Activated CD4-positive, alpha-beta T cell treated with anti-CD3 and anti-CD28 coated beads for 4 hours (primary cell): ENCODE measurements at regions not wholly inside any gene's neighbourhood (a gene's known extent, or its start where the extent isn't known, plus 50 kb on each side); places are given as distances from the start of the nearest gene placed in this dataset.

Source experiments
- DNase-seq, 2 donors: peaks; one replicate each; pipeline ENCODE4 v3.0.0-alpha.2; 2020

DNA sequence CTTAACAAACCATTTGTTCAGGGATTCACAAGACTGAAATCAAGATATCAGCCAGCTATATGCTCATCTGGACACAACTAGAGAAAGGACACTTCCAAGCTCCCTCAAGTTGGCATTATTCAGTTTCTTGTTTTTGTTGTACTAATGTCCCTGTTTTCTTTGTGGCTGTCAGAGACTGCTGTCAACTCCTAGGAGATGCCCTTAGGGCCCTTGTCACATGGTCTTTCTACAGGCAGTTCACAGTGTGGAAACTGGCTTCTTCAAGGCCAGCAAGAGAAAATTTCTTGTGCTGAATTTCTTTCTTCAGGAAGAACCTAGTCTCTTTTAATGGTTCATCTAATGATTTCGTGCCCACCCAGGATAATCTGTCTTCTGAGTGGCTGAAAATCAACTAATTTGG, 677.2 kb upstream of the MAN1A1 start:
- no peak for DNase-seq

DNA sequence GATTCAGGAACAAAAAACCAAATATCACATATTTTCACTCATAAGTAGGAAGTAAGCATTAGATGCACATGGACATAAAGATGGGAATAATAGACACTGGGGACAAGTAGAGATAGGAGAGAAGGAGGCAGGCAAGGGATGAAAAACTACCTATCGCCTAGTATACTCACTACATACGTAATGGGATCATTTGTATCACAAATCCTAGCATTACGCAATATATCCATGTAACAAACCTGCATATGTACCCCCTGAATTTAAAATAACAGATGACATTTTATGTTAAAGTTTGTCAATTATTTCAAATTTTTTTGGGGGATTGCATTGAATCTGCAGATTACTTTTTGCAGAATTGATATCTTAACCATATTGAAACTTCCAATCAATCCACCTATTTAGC, 660.5 kb upstream of the MAN1A1 start:
- DNase-seq = no peak

DNA sequence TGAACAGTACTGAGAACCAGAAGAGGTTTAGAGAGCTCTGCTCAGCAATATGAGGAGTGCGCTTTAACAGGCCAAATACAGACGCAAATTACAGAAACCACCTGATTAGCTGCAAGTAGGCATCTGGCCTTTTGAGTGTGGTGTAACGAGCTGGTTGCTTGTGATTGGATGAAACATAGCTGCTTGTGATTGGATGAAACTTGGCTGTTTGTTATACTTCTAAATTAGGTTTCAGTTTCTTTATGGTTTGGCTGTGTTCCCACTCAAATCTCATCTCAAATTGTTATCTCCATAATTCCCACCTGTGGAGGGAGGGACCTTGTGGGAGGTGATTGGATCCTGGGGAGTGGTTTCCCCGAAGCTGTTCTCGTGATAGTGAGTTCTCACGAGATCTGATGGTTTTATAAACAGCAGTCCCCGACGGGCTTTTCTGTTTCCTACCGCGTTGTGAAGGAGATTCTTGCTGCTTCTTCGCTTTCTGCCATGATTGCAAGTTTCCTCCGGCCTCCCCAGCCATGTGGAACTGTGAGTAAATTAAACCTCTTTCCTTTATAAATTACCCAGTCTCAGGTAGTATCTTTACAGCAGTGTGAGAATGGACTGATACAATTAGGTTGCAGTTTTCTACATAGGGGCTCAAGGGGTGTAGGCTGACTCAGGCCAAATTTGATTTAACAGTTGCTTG, 655.9 kb upstream of the MAN1A1 start:
- DNase-seq = no peak

GRCh38 chr6:119986934-119987549, 637.5 kb upstream of the MAN1A1 start:
- DNase-seq = no peak

- DNase-seq = no peak
These were observed 636.6 kb upstream of the MAN1A1 start for GRCh38 chr6:119985952-119986736.

GRCh38 chr6:119980802-119981201, 631.2 kb upstream of the MAN1A1 start:
- DNase-seq = no peak

DNA sequence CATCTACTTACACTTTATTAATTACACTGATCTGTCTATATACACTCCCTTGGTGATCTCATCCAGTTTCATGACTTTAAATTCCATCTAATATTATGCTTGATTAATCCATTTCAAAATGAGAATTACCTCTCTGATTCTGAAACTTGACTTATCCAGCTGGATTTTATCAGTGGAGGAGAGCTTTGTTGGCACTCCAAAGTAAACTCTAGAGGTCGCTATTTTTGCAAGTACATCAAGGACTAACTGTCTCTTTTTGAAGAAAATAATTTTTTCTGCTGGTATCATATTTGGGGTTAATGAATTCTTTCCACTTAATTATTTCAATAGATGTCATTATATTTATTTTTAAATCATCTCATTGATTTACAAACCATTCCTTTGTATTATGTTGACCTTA, 630.3 kb upstream of the MAN1A1 start:
- no peak for DNase-seq

- DNase-seq = no peak
These were observed 628.8 kb upstream of the MAN1A1 start for GRCh38 chr6:119978274-119978889.

GRCh38 chr6:119974430-119975159, 625.0 kb upstream of the MAN1A1 start:
- DNase-seq = no peak

- DNase-seq = no peak
These were observed 616.9 kb upstream of the MAN1A1 start for GRCh38 chr6:119966484-119966883.

DNA sequence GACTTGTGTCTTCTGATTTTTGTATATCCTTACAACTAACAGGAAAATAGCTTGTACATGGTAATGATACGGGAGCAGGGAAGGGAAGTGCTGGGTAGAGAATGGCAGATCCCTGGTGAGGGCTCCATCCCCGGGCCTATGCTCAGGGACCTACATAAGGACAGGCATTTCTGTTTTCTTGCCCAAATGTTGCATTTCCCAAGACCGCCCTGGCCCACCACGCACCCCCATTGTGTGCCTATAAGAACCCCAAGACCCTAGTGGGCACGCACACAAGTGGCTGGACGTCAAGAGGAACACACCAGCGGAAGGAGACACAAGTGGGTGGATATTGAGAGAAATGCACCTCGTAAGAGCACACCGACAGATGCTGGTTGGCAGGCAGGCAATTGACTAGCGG, 616.3 kb upstream of the MAN1A1 start:
- DNase-seq = no peak

- no peak for DNase-seq
These were observed 615.4 kb upstream of the MAN1A1 start for GRCh38 chr6:119965008-119965407.

GRCh38 chr6:119962505-119962904, 612.9 kb upstream of the MAN1A1 start:
- DNase-seq = no peak

DNA sequence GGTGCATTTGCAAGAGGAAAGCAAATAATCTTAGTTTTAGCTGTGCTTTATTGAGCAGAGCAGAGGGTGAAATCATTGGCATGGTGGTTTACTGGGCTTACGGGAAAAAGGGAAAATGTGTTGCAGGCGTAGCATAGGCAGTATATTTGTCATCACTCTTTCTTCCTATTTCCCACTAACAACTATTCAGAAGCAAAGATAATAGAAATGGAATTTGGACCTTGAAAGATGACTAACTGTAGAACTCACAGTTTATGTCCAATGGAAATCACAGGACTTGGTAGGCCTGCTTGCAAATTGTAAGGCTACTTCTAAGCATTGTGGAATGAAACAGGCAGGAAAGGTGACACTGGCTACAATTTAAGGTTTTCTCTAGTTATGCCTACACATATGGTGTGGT, 611.9 kb upstream of the MAN1A1 start:
- DNase-seq = no peak

DNA sequence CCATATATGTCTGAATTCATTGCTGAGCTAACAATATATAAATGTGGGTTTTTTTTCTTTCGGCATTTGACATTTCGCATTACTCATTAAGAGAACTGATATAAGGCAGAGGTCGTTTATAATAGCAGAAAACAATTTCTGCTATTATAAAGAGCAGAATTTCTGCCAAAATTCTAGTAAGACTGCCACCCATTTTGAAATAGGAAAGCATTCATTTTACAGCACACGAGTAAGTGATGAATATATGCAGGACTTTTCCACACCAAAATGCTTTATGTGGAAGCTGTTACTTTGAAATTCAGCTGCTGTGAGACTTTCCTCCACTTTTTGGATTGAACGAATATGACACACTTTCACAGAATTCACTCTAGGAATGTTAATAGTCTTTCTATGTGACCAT, 610.9 kb upstream of the MAN1A1 start:
- DNase-seq = no peak

DNA sequence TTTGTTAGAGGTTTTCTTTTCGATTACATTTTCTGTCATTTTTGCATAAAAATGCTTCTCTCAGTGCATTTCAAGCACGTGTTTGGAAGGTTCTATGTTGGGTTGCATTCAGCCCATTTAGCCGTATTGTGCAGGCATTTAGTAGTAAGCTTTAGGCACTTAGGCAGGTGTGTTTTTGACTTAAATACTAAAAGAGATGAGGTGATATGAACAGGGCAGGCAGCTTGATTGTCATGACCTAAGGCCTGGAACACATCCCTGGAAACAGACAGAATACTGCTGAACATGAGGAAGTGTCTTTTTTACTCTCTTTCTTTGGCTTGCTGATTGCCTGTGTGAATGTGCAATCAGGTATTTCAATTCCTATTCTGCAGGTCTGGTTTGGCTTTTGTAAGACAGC, 610.5 kb upstream of the MAN1A1 start:
- DNase-seq = no peak

DNA sequence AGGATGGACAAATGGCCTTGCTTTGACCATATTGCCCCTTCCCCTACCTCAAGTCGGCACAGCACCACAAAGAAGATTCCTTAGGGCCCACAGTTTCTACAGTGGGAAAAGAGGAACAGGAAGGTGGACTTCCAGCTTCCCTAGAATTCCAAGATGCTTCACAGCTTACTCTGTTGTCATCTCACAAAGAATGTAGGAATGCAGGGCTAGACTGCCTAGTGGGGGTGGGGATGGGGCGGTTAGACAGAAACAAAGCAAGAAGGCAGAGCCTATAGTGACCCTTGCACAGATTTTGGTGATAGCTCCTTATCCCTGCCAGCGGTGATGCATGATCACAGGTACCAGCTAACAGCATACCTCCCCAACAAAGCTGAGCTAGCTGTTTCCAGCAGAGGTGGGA, 607.6 kb upstream of the MAN1A1 start:
- no peak for DNase-seq

GRCh38 chr6:119952696-119953095, 603.1 kb upstream of the MAN1A1 start:
- DNase-seq = no peak

DNA sequence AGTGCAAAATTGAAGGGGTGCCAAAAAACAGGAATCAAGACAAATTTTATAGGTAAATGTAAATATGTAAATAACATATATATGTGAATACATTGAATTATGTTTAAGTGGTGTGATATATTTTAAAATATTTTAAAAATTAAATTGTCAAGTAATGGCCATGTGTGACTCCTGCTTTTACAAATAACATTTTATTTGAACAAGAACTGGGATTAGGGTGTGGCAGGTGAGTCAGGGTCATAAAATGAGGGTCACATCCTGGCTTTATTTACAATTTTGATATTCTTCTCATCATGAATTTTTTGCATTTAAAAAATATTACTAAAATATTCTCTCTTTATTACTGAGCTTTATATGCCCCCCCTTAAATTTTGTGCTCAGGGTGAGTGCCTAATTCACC, 601.1 kb upstream of the MAN1A1 start:
- DNase-seq = no peak

DNA sequence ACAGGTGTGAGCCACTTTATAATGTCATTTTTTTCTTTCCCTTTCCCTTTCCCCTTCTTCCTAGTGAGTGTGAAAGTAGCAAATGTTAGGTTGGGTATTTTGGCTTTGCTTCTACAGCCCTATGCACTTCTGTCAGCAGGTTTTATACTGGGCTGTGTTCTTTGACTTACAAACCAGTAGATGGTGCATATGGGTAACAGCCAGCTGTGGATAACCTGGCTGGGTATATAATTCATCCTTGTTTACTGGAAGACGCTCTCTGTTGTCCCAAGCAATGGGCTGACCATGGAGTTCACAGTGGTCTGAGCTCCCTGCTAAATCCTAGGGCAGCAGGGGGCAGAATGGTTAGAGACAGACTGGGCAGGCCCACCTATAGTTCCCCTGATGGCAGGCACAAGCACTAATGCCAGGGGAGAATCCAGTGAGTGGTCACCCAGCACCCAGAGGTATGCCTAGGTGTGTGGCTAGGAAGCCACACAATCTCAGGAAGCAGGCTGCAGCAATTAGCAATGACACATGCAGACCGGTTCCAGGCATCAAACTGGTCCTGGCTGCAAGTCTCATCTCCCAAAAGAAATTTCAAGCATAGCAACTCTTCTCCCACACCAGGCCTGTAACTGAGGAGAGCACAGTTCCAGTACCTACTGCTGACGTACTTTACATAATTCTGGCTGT, 592.7 kb upstream of the MAN1A1 start:
- DNase-seq = no peak

GRCh38 chr6:119938752-119939151, 589.2 kb upstream of the MAN1A1 start:
- no peak for DNase-seq

GRCh38 chr6:119934816-119935215, 585.3 kb upstream of the MAN1A1 start:
- no peak for DNase-seq

DNA sequence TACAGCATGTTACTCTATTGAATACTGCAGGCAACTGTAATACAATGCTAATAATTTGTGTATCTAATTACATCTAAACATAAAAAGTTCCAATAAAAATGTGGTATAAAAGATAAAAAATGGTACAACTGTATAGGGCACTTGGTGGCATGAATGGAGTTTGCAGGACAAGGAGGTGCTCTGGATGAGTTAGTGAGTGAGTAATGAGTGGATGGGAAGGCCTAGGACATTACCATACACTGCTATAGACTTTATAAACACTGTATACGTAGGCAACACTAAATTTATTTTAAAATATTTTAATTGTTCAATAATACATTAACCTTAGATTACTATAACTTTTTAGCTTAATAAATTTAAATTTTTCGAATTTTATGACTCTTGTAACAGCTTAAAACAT, 579.6 kb upstream of the MAN1A1 start:
- no peak for DNase-seq
